ENCODE measurements at regions not wholly inside any gene's neighbourhood (a gene's known extent, or its start where the extent isn't known, plus 50 kb on each side); places are given as distances from the start of the nearest gene placed in this dataset.

DNA sequence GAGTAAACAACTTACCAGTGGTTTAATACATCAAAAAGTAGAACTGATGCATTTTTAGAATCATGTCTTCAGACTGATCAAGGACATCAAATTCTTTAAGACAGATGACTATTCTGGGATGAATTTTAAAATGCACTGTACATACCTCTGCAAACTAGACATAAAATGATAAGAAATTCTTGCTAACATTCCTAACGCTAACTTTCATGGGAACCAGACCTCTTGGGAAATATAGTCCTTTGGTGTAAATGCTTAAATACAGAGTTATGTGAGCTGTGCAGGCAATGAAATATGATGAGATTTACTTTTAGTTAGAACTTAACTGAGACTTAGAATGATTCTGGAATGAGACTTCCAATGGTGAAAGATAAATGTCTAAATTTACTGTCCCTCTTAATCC, 562.0 kb downstream of the NR4A2 start:
- DNase-seq (no peak), ATAC-seq (no peak)

DNA sequence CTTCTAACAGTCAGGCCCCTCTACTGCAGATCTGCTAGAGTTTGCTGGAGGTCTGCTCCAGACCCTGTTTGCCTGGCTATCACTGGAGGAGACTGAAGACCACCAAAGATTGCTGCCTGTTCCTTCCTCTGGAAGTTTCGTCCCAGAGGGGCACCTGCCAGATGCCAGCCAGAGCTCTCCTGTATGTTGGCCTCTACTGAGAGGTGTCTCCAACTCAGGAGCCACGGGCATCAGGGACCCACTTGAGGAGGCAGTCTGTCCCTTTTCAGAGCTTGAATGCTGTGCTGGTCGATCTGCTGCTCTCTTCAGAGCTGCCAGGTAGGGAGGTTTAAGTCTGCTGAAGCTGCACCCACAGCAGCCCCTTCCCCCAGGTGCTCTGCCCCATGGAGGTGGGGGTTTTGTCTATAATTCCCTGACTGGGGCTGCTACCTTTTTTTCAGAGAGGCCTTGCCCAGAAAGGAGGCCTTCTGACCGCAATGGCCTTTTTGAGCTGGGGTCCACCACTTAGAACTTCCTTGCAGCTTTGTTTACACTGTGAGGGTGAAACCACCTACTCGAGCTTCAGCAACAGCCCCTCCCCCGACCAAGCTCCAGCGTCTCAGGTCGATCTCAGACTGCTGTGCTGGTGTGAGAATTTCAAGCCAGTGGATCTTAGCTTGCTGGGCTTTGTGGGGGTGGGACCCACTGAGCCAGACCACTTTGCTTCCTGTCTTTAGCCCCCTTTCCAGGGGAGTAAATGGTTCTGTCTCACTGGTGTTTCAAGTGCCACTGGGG, 566.0 kb downstream of the NR4A2 start:
- ATAC-seq (no peak), DNase-seq (no peak)

DNA sequence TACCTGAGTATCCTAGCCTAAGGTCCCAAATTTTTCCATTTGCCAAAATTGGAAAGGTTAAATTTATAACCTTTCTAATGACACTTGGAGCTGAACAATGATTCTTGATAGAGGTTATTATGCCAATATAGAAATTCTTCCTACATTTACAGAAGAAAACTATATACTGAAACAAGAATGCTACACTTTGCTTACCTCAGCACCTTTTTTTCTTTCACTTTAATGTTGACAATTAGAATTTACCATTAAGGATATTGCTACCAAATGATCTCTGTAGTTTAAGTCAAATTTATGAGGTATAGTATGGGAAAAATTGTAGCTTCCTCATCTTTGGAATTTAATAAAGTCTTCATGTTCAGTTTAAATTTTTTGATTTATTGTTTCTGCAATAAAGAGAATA, 577.0 kb downstream of the NR4A2 start:
- DNase-seq (no peak), ATAC-seq (no peak)

DNA sequence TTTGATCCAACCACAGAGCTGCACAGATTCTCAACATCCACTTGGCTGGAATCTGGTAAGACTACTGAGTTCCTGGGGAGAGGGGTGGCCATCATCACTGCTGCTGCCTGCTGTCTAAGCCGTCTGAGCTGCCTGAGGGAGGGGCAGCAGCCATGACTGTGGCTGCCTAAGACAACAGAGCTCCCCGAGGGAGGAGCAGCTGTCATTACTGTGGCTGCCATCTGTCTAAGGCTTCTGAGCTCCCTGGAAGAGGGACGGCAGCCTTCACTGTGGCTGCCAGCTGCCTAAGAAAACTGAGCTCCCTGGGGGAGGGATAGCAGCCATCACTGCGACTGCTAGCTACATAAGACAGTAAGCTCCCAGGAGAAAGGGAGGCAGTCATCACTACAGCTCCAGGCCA, 584.4 kb downstream of the NR4A2 start:
- ATAC-seq, result no peak
- no peak for DNase-seq

DNA sequence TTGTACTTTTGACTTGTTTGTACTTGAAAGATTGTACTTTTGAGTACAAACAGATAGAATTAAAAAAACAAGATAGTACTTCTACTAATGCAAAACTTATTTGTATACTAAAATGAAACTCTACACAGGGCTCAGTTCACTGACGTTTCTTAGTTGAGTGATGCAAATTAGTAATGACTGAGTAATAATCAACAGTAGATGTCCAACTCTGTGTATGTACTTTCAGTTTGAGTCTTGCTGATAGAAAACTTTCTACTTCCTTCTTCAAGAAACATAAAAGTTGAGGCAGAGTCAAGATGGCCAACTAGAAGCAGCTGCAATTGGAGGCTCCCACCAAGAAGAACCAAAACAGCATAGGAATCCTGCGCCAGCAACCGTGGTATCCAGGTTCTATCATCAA, 585.0 kb downstream of the NR4A2 start:
- DNase-seq (no peak), ATAC-seq (no peak)

DNA sequence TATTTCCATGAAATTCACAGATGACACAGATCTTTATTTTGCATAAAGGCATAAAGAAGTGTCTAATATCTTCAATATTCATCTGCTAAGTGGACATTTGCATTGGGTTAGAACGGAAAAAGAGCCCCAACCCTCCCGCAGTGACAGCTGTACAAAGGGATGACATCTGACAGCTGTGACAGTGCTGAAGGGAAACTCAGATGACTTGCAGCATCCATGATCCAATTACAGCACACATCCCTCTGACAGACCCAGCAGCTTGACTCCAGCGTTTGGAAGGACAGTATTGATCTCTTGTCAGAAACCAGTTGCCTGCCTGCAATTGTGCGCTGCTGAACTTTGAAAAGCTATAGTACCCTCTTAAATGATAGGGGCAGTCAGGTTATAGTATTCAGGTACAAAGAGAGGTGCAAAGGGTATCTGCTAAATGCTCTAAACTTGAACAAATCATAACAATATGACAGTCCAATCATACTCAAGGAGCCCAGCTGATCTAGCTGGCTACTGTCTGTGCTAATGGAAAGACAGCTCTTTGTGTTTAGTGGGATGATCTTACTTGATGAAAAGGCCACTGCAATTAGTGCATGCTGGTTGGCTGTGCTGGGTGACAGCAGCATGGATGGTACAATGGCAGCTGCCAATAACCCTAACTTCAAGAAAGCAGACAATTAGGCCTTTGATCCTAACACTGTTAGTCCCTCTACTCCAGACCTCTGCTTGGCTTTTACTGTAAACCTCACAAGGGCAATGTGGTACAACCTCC, 599.2 kb downstream of the NR4A2 start:
- ATAC-seq, result no peak
- no peak for DNase-seq

DNA sequence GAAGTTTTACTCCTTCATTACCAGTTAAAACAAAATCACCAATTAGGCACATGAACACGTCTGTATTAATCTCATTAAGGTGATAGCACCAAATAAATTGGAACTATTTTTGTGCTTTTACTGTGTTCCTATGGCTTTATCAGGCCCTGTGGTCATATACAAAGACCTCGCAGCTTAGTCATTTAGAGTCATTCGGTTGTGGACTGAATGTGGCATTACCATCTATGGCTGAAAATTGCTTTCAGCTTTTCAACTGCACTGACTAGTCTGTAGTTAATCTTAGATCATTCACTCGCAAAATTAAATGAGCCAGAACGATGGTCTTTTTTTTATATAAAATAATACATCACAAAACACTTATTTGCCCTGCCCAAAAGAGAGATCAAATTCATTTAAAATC, 601.7 kb downstream of the NR4A2 start:
- no peak for DNase-seq
- ATAC-seq, result no peak

DNA sequence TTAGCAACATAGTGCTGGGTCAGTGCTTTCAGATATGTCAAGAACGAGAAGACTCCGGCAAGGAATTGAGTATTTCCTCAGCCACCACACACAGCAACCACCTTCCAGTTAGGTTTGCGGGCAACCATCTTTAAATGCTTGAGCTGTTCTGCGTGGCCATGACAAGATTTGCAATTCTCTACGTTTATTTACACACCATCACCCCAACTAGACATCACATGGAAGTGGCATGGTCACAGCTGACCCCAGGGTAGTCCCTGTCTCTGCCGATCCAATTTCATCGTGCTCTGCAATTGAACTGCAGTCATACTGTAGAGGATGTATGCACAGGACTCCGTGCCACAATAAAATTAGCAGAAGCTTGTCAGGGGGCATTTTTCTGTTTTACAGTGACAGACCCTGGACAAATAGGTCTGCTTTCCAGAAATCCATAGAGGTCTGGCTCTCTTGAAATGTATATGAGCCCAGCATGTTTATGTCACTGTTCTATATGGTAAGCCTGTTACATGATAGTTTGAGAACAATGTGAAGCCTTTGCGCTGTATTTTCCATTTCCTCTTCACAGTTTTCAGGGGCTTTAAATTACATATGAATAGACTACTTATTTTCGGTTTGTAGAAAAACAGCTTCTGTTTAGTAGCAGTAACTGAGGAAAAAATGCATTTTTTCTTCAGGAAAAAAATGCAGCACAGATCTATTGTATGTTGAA, 605.2 kb downstream of the NR4A2 start:
- DNase-seq (no peak), ATAC-seq (no peak)

DNA sequence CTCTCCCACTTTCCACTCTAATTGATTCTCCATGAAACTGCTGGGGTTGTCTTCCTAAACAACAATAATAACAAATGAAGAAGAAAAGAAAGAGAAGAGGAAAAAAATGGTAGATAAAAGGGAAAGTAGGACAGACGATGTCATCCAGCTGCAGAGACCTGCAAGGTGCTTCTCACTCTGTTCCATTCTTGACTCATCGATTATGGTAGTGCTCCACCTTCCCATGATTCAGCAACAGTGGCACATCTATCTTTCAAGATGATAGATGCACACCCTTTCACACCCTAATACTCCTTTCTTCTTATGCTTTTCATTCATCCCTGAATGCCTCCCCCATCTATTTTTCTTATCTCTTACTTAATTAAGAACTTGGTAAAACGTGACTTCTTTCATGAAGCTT, 610.2 kb downstream of the NR4A2 start:
- no peak for DNase-seq
- ATAC-seq, result no peak

DNA sequence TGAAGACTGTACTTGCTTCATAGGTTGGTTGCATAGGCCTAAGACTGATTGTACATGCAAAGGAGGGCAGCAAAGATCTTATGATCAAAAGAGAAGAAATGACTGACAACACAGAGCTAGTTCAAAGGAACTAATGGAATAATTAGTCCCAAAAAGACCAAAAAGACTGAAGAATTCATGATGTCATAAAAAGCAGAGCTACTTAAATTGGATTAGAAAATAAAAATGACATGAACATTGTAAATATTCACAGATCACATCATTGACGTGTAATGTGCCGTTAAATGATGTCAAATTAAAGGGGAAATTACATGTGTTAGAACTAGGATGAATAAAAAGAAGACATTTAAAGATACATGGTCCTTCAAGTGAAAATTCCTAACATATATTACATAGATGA, 616.8 kb downstream of the NR4A2 start:
- DNase-seq, result no peak
- no peak for ATAC-seq

DNA sequence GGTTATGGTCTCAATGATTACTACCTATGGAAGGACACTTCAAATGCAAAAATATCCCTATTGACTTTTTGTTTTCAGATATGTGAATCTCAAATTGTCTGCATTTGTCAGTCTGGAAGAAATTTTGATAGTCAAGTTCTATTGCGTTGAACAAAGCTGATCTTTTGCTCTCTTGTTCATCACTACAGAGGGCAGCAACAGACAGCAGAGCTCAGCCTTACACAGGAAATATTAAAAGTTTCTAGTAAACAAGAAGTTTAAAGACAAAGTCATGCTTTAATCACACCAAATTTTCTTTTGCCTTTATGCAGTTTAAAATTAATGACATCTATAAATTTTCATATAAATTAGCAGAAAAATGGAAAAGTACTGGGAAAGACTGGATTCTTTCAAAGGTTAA, 617.5 kb downstream of the NR4A2 start:
- no peak for ATAC-seq
- no peak for DNase-seq

DNA sequence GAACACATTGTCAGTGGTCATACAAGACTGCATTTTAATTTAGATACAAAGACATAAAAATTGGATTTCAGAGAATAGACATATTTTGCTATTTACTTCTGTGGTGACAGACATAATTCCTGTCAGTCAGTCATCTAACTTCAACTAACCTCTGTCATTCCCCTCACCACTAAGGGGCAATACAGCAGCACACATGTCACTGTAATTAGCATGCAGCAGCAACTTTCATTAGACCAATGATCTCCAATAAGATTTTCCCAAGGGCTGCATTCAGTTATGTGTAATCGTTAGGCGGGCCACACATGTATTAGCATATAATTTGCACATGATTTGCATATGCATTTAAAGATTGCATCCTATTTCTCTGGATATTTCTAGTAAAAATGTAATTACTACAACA, 624.5 kb downstream of the NR4A2 start:
- no peak for ATAC-seq
- no peak for DNase-seq

DNA sequence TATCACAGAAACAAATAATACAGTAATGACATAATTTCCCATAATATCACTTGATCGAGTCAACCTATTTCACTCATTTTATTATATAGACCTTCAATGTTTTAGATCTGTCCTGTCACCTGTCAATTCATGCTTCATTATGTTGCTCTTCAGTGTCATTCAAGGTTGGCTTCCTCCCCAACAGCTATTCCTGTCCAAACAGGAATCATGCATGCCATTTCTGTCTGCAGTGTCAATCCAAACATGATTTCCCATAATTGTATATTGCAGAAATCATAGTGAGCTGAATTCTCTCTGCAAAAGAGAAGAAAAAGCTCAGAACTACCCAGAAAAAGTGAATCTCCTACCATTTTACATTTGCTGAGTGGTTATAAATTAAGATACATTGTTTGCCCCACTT, 628.6 kb downstream of the NR4A2 start:
- ATAC-seq (no peak), DNase-seq (no peak)

DNA sequence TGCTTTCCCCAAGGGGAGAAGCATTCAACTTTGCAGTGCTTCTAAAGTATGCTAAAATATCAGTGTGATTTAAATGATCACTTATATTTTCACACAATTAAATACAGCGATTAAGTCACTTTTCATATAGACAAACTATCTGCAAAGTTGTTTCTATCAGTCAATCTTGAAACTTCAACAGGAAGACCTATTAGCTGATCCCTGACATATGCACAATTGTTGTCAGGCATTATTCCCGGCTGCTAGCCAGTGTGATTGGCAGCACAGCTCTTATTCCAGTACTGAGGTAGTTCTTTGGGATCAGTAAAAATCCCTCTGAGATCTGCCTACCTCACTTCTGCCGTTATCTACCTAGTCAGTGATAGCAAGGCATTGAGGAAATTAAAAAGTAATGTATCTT, 629.5 kb downstream of the NR4A2 start:
- ATAC-seq, result no peak

DNA sequence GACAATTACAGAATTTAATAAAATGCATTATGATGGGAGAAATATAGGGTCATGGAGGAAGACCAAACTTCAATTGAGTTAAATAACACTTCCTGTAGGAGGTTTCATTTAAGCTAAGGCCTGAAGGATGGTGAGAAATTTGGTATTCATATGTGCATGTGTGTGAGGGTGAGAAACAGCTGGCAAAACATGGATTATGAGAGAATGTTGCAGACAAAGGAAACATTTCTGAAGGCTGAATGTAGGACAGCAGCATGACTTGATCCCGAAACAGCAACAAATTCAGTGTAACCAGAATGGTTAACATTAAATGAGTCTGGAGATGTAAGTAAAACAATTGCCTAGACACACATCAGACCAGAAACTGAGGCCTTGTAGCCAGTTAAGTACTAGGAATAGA, 630.8 kb downstream of the NR4A2 start:
- DNase-seq, result no peak
- ATAC-seq, result no peak

More for the DNA sequence above, 629.5 kb downstream of the NR4A2 start:
- DNase-seq, result no peak

DNA sequence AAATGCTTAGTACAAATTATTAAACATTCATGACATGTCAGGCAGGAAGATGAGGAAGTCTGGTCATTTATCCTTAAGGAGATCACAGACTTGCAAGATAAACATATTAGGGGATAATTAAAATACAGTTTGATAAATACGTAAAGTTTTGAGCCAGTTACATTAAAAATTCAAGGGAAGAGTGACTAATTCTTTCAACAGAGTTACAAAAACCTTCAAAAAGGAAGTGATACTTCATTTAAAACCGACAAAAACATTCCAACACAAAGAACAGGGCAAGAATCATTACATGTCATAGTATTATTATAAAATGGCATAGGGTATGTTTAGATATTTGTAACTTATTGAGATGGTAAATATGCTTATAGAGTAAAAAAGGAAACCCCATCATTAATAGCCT, 636.0 kb downstream of the NR4A2 start:
- ATAC-seq (no peak), DNase-seq (no peak)

DNA sequence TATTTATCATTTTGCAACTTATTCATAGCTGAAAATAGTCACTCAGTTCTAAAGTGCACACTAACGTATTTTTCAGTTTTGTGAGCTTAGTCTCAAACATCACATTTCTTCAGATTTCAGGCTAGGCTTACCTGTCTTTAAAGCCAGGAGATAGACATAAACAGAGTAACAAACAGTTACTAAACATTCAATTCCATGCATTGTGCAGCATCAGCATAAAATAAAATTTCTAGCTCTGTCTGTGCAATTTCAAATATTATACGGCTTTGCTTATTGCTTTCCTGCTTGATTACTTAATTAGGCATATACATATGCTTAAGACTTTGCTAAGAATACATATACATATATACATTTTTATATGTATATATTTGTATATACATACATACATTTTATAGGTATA, 637.0 kb downstream of the NR4A2 start:
- no peak for ATAC-seq

DNA sequence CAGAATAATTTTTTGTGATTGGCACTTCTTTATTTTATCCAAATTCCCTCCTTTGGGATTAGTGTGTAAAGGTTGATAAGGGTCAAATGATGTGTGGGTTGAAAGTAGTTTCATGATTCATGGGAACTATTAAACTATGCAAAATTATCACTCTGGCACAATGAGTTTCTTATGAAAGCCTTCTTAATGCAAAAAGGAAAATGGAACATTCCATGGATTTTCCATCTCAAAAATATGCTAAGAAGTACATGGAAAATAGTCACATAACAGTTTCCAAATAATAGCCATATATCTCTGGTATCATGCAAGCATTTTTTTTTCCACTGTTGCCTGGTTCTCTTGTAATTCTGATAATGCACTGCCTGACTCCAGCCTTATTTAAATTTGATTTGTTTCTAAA, 639.7 kb downstream of the NR4A2 start:
- no peak for ATAC-seq
- no peak for DNase-seq

More for the DNA sequence above, 637.0 kb downstream of the NR4A2 start:
- no peak for DNase-seq

DNA sequence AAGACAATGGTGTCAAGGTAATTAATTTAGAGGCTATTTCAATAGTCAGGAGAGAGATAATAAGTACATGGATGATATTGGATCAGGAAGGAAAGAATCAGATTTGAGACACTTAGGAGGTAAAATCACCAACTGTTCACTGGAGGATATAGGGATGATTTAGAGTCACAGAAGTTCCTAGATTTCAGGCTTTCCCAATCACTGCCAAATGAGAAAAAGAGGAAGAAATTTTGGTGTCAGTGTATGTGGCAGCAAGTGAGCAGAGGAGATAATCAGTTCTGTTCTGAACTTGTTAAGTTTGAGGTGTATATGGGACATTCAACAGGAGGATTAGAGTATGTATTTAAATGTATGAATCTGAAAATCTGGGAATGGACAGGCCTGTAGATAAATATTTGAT, 640.4 kb downstream of the NR4A2 start:
- no peak for ATAC-seq
- DNase-seq, result no peak

DNA sequence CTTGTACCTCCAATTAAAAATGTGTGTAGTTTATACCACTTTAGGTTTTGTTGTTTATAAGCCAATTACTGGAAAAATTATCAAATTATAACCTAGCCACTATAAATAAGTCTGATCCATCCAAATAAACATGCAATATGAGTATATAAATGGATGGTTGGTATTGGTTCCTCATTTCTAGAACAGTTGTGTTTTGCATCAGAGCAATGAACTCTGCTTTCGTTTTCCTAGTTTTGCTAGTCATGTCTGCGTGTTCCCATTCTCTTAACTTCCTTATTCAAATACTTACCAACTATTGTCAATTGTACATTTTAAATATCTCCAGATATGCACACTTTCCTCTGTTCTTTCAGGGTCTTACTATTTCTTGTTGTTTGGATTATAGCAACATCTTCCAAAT, 641.7 kb downstream of the NR4A2 start:
- no peak for DNase-seq
- ATAC-seq, result no peak

DNA sequence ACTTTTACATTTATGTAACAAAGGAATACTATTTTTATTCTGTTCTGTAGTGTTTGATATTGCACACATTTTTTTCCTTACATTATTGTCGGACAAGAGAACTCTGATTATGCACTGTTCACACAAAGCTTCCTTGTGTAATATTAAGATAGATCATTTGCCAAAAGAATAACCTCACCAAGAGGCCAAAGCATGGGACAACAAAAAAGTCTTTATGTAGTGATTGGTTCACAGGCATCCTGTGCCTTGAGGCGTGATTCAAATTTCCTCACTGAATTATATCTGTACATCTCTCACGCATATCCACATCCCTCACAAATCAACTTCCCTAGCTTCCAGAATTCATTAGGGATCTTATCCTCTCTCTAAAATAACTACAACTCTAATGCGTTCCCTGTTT, 642.7 kb downstream of the NR4A2 start:
- DNase-seq (no peak), ATAC-seq (no peak)

DNA sequence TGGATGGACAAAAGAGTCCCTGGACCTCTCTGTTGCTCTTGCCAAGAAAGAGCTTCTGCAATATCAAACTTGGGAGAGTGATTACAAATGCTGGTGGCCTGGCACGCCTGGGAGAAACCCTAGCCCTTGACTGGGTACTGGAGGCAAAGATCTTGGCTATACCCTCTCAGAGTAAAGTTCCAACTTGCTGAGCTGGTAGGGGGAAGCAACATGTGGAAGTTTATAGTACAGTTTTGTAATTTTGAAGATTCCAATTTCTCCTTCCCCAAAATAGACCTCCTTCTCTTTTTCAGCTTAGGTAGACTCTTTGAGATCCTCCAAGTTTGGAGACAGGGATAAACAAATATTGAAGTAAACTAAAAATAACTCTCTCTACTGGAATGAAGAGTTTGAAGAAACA, 645.3 kb downstream of the NR4A2 start:
- ATAC-seq (no peak), DNase-seq (no peak)

DNA sequence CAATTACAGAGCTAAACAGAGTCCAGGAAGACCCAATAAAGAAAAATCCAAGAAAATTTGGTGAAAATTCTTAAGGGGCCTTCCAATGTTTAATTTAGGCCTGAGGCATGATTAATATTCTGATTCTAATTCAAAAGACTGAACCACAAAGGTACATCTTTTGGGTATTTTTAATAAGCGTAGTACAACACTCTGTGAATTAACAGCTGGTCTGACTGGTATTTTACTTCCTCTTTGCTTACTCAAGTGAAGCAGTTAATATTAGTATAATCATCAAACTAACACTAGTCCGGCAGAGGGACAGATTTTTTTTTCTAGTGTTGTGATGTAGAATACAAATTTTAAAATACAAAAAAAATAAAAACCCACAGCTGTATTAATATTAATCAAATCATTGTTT, 652.9 kb downstream of the NR4A2 start:
- DNase-seq, result no peak
- ATAC-seq, result no peak

All from stimulated activated naive CD8-positive, alpha-beta T cell treated with anti-CD3 and anti-CD28 coated beads, Interleukin-15, Interleukin-2, amounts not matched to agents 100 U/mL and 50 U/mL, for 24 hours (primary cell).